OCI-LY3 (cell line): ENCODE measurements at regions not wholly inside any gene's neighbourhood (a gene's known extent, or its start where the extent isn't known, plus 50 kb on each side); places are given as distances from the start of the nearest gene placed in this dataset.

Experiments
- H2AFZ ChIP-seq: fragments of 200-600, 300-600 bp; shearing (Covaris generic); 2 replicates; pipeline ENCODE4 v1.6.0; 2014; ENCODE audit warnings: antibody characterized with exemption, low read depth, low read length
- H3K27ac ChIP-seq: fragments of 200-600, 300-600 bp; sonication (generic); 2 replicates; pipeline ENCODE4 v1.5.1; 2014; ENCODE audit warnings: mild to moderate bottlenecking, low read length, moderate library complexity, mixed read lengths
- H3K27me3 ChIP-seq: fragments of 200-600, 300-600 bp; sonication (generic); 2 replicates; pipeline ENCODE4 v1.6.1; 2014; ENCODE audit warnings: low read depth, low read length, mixed read lengths
- H3K36me3 ChIP-seq: fragments of 200-600, 300-600 bp; sonication (generic); replicated peaks from 2 replicates; pipeline ENCODE3; 2014; ENCODE audit warnings: low read depth, low read length, mixed read lengths
- H3K4me1 ChIP-seq: fragments of 300-600, 200-600 bp; sonication (generic); 2 replicates; pipeline ENCODE4 v1.6.1; 2014; ENCODE audit warnings: low read length, mixed read lengths
- H3K4me2 ChIP-seq: fragments of 200-600, 300-600 bp; sonication (generic); 2 replicates; pipeline ENCODE4 v1.6.1; 2014; ENCODE audit warnings: low read length, mixed read lengths
- H3K4me3 ChIP-seq: fragments of 300-600, 200-600 bp; sonication (generic); 2 replicates; pipeline ENCODE4 v1.5.1; 2014; ENCODE audit warnings: antibody characterized with exemption, mild to moderate bottlenecking, low read length, moderate library complexity
- H3K79me2 ChIP-seq: fragments of 300-600, 200-600 bp; shearing (Covaris generic); 2 replicates; pipeline ENCODE4 v1.6.1; 2014; ENCODE audit warnings: mild to moderate bottlenecking, low read length, mixed read lengths
- H3K9ac ChIP-seq: fragments of 300-600, 200-600 bp; shearing (Covaris generic); 2 replicates; pipeline ENCODE4 v1.6.0; 2014; ENCODE audit warnings: mild to moderate bottlenecking, low read length, moderate library complexity
- H3K9me3 ChIP-seq: fragments of 200-600, 300-600 bp; shearing (Covaris generic); 2 replicates; pipeline ENCODE4 v1.6.1; 2014; ENCODE audit warnings: low read length, mixed read lengths; ENCODE audit not compliant: insufficient read depth
- H4K20me1 ChIP-seq: fragments of 200-600, 300-600 bp; sonication (generic); 2 replicates; pipeline ENCODE4 v1.6.1; 2016; ENCODE audit warnings: low read length, mixed read lengths; ENCODE audit not compliant: insufficient read depth
- EZH2phosphoT487 ChIP-seq: fragments of 200-600 bp; shearing (Covaris generic); IDR thresholded peaks from 2 replicates; pipeline ENCODE4 v1.6.1; 2018; ENCODE audit warnings: antibody characterized with exemption, mixed run types, low read depth
- TF ChIP-seq, protein P1 (sequence below): fragments of 200-600, 300-600 bp; sonication (generic); IDR thresholded peaks from 2 replicates; pipeline ENCODE4 v1.5.1; 2014; ENCODE audit warnings: antibody characterized with exemption, low read length, low read depth

DNA sequence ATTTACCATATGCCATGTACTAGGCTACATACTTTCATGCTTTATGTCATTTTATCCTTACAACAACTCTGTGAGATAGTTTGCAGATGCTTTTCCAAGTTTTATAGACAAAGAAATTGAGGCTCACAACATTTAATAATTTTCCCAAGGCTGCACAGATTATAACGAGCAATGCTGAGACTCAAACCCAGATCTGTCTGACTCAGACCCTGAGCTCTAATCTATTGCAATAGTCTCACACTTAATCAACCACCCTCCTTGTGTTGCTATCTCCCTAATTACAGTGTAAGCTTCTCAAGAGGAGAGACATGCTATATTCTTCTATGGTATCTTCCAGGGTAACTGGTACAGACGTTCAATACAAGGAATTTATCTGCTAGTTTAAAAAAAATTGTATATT, 247.6 kb downstream of the WDR11 start:
- H3K79me2 ChIP-seq = no peaks in the 10 kb centered on the region
- no peak overlapping the region for H2AFZ ChIP-seq
- TF ChIP-seq, protein P1, sequence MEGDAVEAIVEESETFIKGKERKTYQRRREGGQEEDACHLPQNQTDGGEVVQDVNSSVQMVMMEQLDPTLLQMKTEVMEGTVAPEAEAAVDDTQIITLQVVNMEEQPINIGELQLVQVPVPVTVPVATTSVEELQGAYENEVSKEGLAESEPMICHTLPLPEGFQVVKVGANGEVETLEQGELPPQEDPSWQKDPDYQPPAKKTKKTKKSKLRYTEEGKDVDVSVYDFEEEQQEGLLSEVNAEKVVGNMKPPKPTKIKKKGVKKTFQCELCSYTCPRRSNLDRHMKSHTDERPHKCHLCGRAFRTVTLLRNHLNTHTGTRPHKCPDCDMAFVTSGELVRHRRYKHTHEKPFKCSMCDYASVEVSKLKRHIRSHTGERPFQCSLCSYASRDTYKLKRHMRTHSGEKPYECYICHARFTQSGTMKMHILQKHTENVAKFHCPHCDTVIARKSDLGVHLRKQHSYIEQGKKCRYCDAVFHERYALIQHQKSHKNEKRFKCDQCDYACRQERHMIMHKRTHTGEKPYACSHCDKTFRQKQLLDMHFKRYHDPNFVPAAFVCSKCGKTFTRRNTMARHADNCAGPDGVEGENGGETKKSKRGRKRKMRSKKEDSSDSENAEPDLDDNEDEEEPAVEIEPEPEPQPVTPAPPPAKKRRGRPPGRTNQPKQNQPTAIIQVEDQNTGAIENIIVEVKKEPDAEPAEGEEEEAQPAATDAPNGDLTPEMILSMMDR = no peak
- no peak for TF ChIP-seq EZH2phosphoT487
- no peaks in the 10 kb centered on the region for H3K9me3 ChIP-seq
- H3K9ac ChIP-seq = no peak overlapping the region
- no peak overlapping the region for H3K27ac ChIP-seq
- H3K36me3 ChIP-seq = no peaks in the 10 kb centered on the region
- H3K27me3 ChIP-seq = peaks cover 13% of the 10 kb centered on the region; the same call in 1 of the 2 replicates
- H3K4me3 ChIP-seq = no peak overlapping the region
- H3K4me1 ChIP-seq = no peaks in the 10 kb centered on the region
- H3K4me2 ChIP-seq = no peak overlapping the region
- H4K20me1 ChIP-seq = no peaks in the 10 kb centered on the region

DNA sequence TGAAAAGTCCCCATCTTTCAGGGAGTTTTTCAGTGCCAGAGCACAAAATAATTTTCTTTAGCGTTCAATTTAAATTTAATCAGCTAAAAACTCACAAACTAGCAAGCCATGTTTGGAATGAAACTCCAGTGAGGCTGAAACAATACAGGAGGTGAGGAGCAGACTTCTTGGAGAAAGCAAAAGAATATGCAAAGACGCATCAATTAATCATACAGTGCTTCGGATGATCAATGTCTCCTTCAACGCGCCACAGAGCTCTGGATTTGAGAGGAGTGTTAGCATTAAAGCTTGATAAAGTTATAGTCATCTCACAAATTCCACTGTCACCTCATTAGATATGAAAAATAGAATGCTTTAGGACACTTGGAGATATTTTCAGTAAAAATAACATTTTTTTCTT, 248.0 kb downstream of the WDR11 start:
- Histone ChIP-seq H3K27me3 (peaks cover 13% of the 10 kb centered on the region; the same call in 1 of the 2 replicates), H3K79me2 (no peaks in the 10 kb centered on the region), H3K4me2 (no peak overlapping the region), H3K4me1 (no peaks in the 10 kb centered on the region), H2AFZ (no peak overlapping the region), H3K4me3 (no peak overlapping the region), H3K36me3 (no peaks in the 10 kb centered on the region), H3K27ac (no peak overlapping the region), H4K20me1 (no peaks in the 10 kb centered on the region), H3K9me3 (no peaks in the 10 kb centered on the region), H3K9ac (no peak overlapping the region)
- TF ChIP-seq, protein P1 = no peak
- no peak for TF ChIP-seq EZH2phosphoT487

DNA sequence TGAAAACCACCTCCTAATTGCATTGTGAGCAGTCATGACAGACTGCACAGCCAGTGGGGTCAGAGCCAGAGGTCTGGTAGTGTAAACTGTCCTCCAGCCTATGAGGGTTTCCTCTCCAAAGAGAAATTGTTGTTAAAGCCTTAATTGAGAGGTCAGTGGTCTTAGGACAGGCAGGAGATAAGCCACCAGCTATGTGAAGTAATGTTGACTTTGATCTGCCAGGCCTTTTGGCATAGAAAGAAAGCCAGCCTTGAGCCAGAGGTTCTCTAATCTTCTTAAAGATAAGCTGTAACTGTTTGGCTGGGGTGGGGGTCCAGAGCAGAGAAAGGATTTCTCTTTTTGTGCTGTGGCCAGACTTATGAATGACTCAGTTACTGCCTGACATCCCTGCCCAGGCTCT, 248.4 kb downstream of the WDR11 start:
- no peak overlapping the region for H3K9ac ChIP-seq
- no peaks in the 10 kb centered on the region for H3K9me3 ChIP-seq
- no peaks in the 10 kb centered on the region for H3K36me3 ChIP-seq
- TF ChIP-seq EZH2phosphoT487 = no peak
- TF ChIP-seq, protein P1 = no peak
- no peak overlapping the region for H3K4me3 ChIP-seq
- peaks cover 13% of the 10 kb centered on the region; the same call in 1 of the 2 replicates for H3K27me3 ChIP-seq
- no peak overlapping the region for H3K4me2 ChIP-seq
- H3K79me2 ChIP-seq = no peaks in the 10 kb centered on the region
- H2AFZ ChIP-seq = no peak overlapping the region
- no peaks in the 10 kb centered on the region for H4K20me1 ChIP-seq
- H3K27ac ChIP-seq = no peak overlapping the region
- H3K4me1 ChIP-seq = no peaks in the 10 kb centered on the region

DNA sequence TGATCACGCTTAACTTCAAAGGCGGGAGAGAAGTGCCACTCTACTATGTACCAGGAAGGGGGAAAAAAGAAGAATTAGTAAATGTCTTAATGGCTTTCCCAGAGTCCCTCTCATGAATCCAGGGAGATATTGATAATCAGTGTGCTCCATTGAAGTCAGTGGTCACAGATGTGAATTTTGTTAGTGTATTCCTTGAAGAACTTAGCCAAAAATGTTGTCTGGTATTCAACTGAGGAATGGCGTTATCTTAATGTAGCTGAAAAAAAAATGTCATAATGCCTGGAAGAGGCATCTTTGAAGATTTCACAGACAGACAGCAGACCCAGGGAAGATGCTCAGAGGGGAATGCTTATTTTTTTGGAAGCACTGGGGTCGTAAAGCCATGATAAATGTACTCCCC, 250.4 kb downstream of the WDR11 start:
- H3K79me2 ChIP-seq = no peaks in the 10 kb centered on the region
- H3K36me3 ChIP-seq = no peaks in the 10 kb centered on the region
- H3K9ac ChIP-seq = no peak overlapping the region
- TF ChIP-seq, protein P1 = no peak
- TF ChIP-seq EZH2phosphoT487 = no peak
- peaks cover 13% of the 10 kb centered on the region; the same call in 1 of the 2 replicates for H3K27me3 ChIP-seq
- no peak overlapping the region for H3K27ac ChIP-seq
- H3K9me3 ChIP-seq = no peaks in the 10 kb centered on the region
- no peak overlapping the region for H2AFZ ChIP-seq
- H3K4me3 ChIP-seq = no peak overlapping the region
- H3K4me1 ChIP-seq = no peaks in the 10 kb centered on the region
- H3K4me2 ChIP-seq = no peak overlapping the region
- H4K20me1 ChIP-seq = no peaks in the 10 kb centered on the region
